ENCODE measurements at regions not wholly inside any gene's neighbourhood (a gene's known extent, or its start where the extent isn't known, plus 50 kb on each side); places are given as distances from the start of the nearest gene placed in this dataset.

DNA sequence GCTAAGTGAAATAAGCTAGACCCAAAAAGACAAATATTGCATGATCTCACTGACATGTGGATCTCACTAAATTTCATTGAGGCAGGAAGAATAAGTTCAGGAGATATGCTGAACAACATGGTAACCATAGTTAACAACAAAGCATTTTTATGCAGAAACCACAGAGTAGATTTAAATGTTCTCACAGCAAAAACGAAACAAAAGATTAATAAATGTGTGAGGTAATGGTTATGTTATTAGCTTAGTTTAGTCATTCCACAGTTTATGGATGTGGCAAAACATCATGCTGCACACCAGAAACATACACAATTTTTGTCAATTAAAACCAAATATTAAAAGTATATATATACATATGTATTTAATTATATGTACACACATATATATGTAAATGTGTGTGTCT is 765.8 kb downstream of the SLITRK5 start:
- DNase-seq (ENCODE audit: low spot score) = no peak
- H3K4me1 ChIP-seq (ENCODE audit: control insufficient read depth in 1 of 2, low read depth in 2 of 2) = no peaks in the 10 kb centered on the region
- H3K9me3 ChIP-seq = peaks cover 3% of the 10 kb centered on the region
- no peaks in the 10 kb centered on the region for H3K27me3 ChIP-seq (replicated peaks; ENCODE audit: insufficient read depth)
- ATAC-seq (ENCODE audit: insufficient number of reproducible peaks, low FRiP score, low read depth) = no peak
- no peak overlapping the region for H3K27ac ChIP-seq
- H3K4me3 ChIP-seq = no peak overlapping the region
- TF ChIP-seq, protein P1, sequence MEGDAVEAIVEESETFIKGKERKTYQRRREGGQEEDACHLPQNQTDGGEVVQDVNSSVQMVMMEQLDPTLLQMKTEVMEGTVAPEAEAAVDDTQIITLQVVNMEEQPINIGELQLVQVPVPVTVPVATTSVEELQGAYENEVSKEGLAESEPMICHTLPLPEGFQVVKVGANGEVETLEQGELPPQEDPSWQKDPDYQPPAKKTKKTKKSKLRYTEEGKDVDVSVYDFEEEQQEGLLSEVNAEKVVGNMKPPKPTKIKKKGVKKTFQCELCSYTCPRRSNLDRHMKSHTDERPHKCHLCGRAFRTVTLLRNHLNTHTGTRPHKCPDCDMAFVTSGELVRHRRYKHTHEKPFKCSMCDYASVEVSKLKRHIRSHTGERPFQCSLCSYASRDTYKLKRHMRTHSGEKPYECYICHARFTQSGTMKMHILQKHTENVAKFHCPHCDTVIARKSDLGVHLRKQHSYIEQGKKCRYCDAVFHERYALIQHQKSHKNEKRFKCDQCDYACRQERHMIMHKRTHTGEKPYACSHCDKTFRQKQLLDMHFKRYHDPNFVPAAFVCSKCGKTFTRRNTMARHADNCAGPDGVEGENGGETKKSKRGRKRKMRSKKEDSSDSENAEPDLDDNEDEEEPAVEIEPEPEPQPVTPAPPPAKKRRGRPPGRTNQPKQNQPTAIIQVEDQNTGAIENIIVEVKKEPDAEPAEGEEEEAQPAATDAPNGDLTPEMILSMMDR (IDR thresholded peaks at IDR 0.05) = no peak
- H3K36me3 ChIP-seq = no peaks in the 10 kb centered on the region

- Histone ChIP-seq H3K36me3 (no peaks in the 10 kb centered on the region), H3K9me3 (no peaks in the 10 kb centered on the region), H3K4me1 (ENCODE audit: control insufficient read depth in 1 of 2, low read depth in 2 of 2) (no peaks in the 10 kb centered on the region), H3K27ac (no peak overlapping the region), H3K4me3 (no peak overlapping the region), H3K27me3 (replicated peaks; ENCODE audit: insufficient read depth) (no peaks in the 10 kb centered on the region)
- TF ChIP-seq, protein P1 (IDR thresholded peaks at IDR 0.05) = no peak
- ATAC-seq (ENCODE audit: insufficient number of reproducible peaks, low FRiP score, low read depth) (no peak), DNase-seq (ENCODE audit: low spot score) (no peak)
These were observed 779.3 kb downstream of the SLITRK5 start for GRCh38 chr13:88450515-88450914.

GRCh38 chr13:88456151-88456550 is 785.0 kb downstream of the SLITRK5 start:
- Histone ChIP-seq H3K36me3 (no peaks in the 10 kb centered on the region), H3K27me3 (replicated peaks; ENCODE audit: insufficient read depth) (no peaks in the 10 kb centered on the region), H3K4me1 (ENCODE audit: control insufficient read depth in 1 of 2, low read depth in 2 of 2) (no peaks in the 10 kb centered on the region), H3K27ac (no peak overlapping the region), H3K9me3 (no peaks in the 10 kb centered on the region), H3K4me3 (no peak overlapping the region)
- no peak for DNase-seq (ENCODE audit: low spot score)
- TF ChIP-seq, protein P1 (IDR thresholded peaks at IDR 0.05) = no peak
- ATAC-seq (ENCODE audit: insufficient number of reproducible peaks, low FRiP score, low read depth) = no peak

DNA sequence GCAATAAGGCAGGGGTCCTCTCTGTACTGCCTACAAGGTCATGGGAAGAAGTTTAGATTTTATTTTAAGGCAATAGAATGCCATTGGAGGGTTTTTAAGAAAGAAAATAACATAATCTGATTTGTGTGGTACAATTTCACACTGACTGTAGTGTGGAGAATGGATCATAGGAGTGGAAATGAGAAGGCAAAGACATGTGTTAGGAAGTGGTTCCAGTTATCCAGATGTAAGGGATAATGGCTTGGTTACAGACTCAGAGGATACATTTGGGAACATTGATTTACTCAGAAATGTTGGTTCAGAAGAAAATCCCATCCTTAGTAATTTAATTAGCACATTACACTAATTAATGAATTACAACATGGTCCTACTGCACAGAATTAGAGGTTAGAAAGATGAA is 788.2 kb downstream of the SLITRK5 start:
- no peaks in the 10 kb centered on the region for H3K9me3 ChIP-seq
- ATAC-seq (ENCODE audit: insufficient number of reproducible peaks, low FRiP score, low read depth) = no peak

DNA sequence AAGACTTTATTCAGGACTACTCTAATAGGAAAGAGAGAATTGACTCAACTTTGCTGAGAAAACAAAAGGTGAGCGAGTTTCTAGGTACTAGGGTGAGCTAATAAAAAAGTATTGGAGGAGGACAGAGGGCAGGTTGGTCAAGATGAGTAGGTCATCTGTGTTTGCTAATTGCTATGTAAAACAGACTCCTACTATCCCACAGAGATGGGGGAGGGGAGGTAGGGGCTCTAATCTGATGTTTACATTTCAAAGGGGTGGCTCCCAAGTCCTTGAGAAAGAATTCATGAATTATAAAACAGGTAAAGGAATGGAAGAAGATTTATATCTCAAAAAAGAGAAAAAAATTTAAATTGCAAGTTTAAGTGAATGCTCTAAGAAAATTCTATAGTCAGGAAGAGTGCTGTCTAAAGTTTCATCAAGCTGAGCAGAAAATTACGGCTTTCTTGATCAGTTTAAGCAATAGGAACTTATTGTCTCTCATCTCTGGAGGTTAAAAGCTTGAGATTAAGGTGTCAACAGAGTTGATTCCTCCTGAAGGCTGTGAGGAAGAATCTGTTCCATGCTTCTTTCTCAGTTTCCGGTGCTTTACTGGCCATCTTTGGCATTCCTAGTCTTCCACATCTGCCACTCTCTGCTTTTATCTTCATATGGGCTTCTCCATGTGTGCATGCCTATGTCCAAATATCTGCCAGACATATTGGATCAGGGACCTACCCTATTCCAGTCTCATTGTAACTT is 790.3 kb downstream of the SLITRK5 start:
- no peak overlapping the region for H3K27ac ChIP-seq
- no peaks in the 10 kb centered on the region for H3K36me3 ChIP-seq
- ATAC-seq (ENCODE audit: insufficient number of reproducible peaks, low FRiP score, low read depth) (no peak), DNase-seq (ENCODE audit: low spot score) (no peak)
- no peaks in the 10 kb centered on the region for H3K9me3 ChIP-seq
- no peak overlapping the region for H3K4me3 ChIP-seq
- no peaks in the 10 kb centered on the region for H3K4me1 ChIP-seq (ENCODE audit: control insufficient read depth in 1 of 2, low read depth in 2 of 2)
- TF ChIP-seq, protein P1 (IDR thresholded peaks at IDR 0.05) = no peak
- H3K27me3 ChIP-seq (replicated peaks; ENCODE audit: insufficient read depth) = no peaks in the 10 kb centered on the region

More for the DNA sequence above, 788.2 kb downstream of the SLITRK5 start:
- Histone ChIP-seq H3K4me3 (no peak overlapping the region), H3K4me1 (ENCODE audit: control insufficient read depth in 1 of 2, low read depth in 2 of 2) (no peaks in the 10 kb centered on the region), H3K27ac (no peak overlapping the region), H3K36me3 (no peaks in the 10 kb centered on the region), H3K27me3 (replicated peaks; ENCODE audit: insufficient read depth) (no peaks in the 10 kb centered on the region)
- no peak for DNase-seq (ENCODE audit: low spot score)
- TF ChIP-seq, protein P1 (IDR thresholded peaks at IDR 0.05) = no peak

Measured in thoracic aorta (tissue), 2 donors.